ENCODE measurements at regions not wholly inside any gene's neighbourhood (a gene's known extent, or its start where the extent isn't known, plus 50 kb on each side); places are given as distances from the start of the nearest gene placed in this dataset.

DNA sequence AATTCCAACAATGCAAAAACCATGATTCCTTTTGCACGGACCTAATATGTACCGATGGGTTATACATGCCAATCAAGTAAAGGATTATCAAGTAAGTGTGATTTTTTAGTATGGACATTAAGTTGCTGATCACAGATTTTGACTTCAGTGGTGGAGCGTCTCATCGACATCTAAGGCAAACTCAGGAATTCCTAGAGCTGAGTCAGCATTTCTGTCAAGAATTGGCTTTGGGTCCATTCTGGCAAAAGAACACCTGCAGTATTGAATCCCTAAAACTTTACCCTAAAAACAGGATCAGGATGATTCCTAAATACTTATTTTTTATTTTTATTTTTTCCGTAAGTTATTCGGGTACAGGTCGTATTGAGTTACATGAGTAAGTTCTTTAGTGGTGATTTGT is 83.6 kb downstream of the HPGD start:
- Histone ChIP-seq H3K27me3 (ENCODE audit: insufficient read depth, low read length) (no peaks in the 10 kb centered on the region), H3K9me3 (ENCODE audit: insufficient read depth, low read depth, low read length) (no peaks in the 10 kb centered on the region), H3K9ac (ENCODE audit: low read depth, low read length) (no peak overlapping the region), H3K27ac (ENCODE audit: low read depth, low read length) (no peak overlapping the region), H3K4me3 (ENCODE audit: low read length) (no peak overlapping the region), H3K4me1 (ENCODE audit: insufficient read depth, low read length) (peaks cover 13% of the 10 kb centered on the region), H3K36me3 (ENCODE audit: insufficient read depth, low read length) (no peaks in the 10 kb centered on the region)
- 97% methylated on average over 4 of the region's 7 CpGs for whole genome bisulfite sequencing

DNA sequence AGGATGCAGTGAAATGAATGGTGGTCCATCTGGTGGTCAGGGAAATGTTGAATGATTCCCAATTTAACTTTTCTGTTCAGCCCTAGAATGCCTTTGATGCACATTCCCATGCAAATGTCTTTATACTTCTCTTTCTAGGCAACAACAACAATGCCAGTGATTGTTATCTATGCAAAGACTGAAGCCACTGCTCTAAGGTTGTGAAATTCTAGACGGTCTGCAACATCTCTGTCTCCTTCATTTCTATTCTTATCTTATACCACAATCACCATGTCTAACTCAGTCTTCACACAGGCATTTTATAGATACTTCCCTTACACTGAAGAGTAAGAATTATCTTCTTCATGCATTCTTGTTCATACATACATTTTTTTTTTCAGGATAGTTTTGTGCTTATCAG is 84.5 kb downstream of the HPGD start:
- Histone ChIP-seq H3K36me3 (ENCODE audit: insufficient read depth, low read length) (no peaks in the 10 kb centered on the region), H3K9me3 (ENCODE audit: insufficient read depth, low read depth, low read length) (no peaks in the 10 kb centered on the region), H3K27me3 (ENCODE audit: insufficient read depth, low read length) (no peaks in the 10 kb centered on the region), H3K27ac (ENCODE audit: low read depth, low read length) (no peak overlapping the region), H3K4me1 (ENCODE audit: insufficient read depth, low read length) (peaks cover 13% of the 10 kb centered on the region), H3K9ac (ENCODE audit: low read depth, low read length) (no peak overlapping the region), H3K4me3 (ENCODE audit: low read length) (no peak overlapping the region)
- WGBS, result 90% methylated on average over 1 of the region's 1 CpG

DNA sequence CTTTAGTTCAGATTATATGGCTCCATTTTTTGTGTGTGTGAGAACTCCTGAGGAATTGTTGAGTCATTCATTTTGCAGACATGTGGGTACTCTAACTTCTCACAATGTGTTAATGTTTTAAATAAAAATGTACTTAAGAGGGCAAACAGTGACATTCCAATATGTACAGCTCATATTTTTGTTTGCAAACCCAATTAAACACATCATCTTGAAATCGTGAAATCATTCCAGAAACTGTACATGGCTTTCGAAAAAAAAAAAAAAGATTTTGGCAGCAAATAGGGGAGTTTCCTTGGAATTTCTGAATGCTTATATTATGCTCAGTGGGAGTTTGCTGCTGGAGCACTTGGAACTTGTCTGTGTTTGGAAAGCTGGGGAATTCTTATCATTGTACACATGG is 85.0 kb downstream of the HPGD start:
- Histone ChIP-seq H3K4me1 (ENCODE audit: insufficient read depth, low read length) (peaks cover 13% of the 10 kb centered on the region), H3K27me3 (ENCODE audit: insufficient read depth, low read length) (no peaks in the 10 kb centered on the region), H3K4me3 (ENCODE audit: low read length) (no peak overlapping the region), H3K27ac (ENCODE audit: low read depth, low read length) (no peak overlapping the region), H3K9me3 (ENCODE audit: insufficient read depth, low read depth, low read length) (no peaks in the 10 kb centered on the region), H3K36me3 (ENCODE audit: insufficient read depth, low read length) (no peaks in the 10 kb centered on the region), H3K9ac (ENCODE audit: low read depth, low read length) (no peak overlapping the region)
- 98% methylated on average over 2 of the region's 2 CpGs for WGBS

DNA sequence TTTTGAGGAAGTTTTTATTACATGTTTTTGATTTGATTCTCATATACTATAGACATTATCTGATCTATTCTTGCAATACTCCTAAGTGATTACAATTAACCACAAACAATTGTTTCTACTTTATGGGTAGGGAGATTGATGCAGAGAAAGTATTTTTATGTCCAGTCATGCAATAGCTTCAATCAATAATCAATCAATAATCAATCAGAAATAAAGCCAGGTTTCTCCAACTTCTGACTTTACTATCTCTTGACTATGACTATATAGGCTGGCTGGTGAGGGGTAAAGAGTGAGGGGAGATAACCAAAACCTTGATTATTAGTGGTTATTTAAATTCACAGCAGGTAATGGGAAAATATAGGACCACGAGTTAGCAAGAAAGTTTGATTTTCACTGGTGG is 85.9 kb downstream of the HPGD start:
- H3K36me3 ChIP-seq (ENCODE audit: insufficient read depth, low read length), result no peaks in the 10 kb centered on the region
- H3K27me3 ChIP-seq (ENCODE audit: insufficient read depth, low read length), result no peaks in the 10 kb centered on the region
- peaks cover 13% of the 10 kb centered on the region for H3K4me1 ChIP-seq (ENCODE audit: insufficient read depth, low read length)
- H3K27ac ChIP-seq (ENCODE audit: low read depth, low read length), result no peak overlapping the region
- 96% methylated on average over 1 of the region's 1 CpG for WGBS
- no peak overlapping the region for H3K9ac ChIP-seq (ENCODE audit: low read depth, low read length)
- H3K9me3 ChIP-seq (ENCODE audit: insufficient read depth, low read depth, low read length), result no peaks in the 10 kb centered on the region
- no peak overlapping the region for H3K4me3 ChIP-seq (ENCODE audit: low read length)

DNA sequence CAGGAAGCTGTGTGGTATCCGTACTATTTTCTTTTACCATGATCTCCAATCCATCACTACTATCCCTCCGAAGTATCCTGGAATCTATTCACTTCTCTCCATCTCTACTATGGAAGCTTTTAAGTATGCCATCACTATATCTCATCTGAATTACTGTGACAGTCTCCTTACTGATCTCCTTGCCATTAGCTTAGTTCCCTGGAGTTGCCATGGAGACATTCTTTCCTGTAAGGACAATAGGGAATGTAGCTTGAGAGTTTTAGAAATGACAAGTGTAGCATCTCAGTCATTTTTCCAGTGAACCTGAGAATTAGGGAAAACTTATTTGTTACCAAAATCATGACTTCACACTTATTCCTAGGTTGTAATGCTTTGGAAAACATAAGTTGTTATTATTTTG is 86.3 kb downstream of the HPGD start:
- WGBS, result 94% methylated on average over 2 of the region's 2 CpGs

DNA sequence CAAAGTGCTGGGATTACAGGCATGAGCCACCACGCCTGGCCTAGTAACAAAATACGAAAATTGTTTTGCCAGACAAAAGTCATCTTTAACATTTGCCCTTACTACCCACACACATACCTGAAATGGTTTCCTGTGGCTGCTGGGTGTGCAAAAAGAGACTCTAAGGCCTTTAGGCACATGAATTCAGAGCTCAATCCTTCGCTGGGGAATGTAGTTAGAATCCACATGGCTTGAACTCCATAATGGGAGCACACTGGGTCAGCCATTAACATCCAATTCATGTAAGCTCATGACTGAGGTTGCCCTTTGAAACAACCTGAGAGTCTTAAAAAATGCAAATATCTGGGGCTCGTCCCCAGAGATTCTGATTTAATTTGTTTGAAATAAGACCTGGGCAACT is 87.8 kb downstream of the HPGD start:
- whole genome bisulfite sequencing, result 61% methylated on average over 4 of the region's 4 CpGs
- Histone ChIP-seq H3K27me3 (ENCODE audit: insufficient read depth, low read length) (no peaks in the 10 kb centered on the region), H3K36me3 (ENCODE audit: insufficient read depth, low read length) (no peaks in the 10 kb centered on the region), H3K27ac (ENCODE audit: low read depth, low read length) (no peak overlapping the region), H3K4me3 (ENCODE audit: low read length) (no peak overlapping the region), H3K4me1 (ENCODE audit: insufficient read depth, low read length) (peaks cover 13% of the 10 kb centered on the region), H3K9me3 (ENCODE audit: insufficient read depth, low read depth, low read length) (no peaks in the 10 kb centered on the region), H3K9ac (ENCODE audit: low read depth, low read length) (no peak overlapping the region)

More for the DNA sequence above, 86.3 kb downstream of the HPGD start:
- Histone ChIP-seq H3K4me3 (ENCODE audit: low read length) (no peak overlapping the region), H3K27ac (ENCODE audit: low read depth, low read length) (no peak overlapping the region), H3K9ac (ENCODE audit: low read depth, low read length) (no peak overlapping the region), H3K27me3 (ENCODE audit: insufficient read depth, low read length) (no peaks in the 10 kb centered on the region), H3K36me3 (ENCODE audit: insufficient read depth, low read length) (no peaks in the 10 kb centered on the region), H3K4me1 (ENCODE audit: insufficient read depth, low read length) (peaks cover 13% of the 10 kb centered on the region), H3K9me3 (ENCODE audit: insufficient read depth, low read depth, low read length) (no peaks in the 10 kb centered on the region)

DNA sequence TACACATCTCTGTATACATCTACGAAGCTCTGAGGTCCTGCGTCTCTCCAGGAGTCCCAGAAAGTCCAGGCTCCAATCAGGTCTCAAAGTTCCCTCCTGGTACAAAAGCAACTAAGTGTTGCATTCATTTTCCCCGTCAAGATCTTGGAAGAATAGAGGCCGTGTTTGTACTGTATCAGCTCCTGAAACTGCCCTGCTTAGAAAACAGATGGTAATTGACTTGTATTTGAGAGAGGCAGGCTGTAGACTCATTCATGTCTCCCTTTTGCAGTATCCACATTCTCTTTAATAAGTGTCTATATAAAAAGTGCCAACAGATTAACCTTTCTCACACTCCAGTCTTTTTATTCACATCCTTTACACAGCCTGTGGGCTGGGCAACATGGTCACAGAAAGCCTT is 91.7 kb downstream of the HPGD start:
- Histone ChIP-seq H3K4me3 (ENCODE audit: low read length) (no peak overlapping the region), H3K27ac (ENCODE audit: low read depth, low read length) (no peak overlapping the region), H3K9ac (ENCODE audit: low read depth, low read length) (no peak overlapping the region), H3K9me3 (ENCODE audit: insufficient read depth, low read depth, low read length) (no peaks in the 10 kb centered on the region), H3K27me3 (ENCODE audit: insufficient read depth, low read length) (no peaks in the 10 kb centered on the region), H3K4me1 (ENCODE audit: insufficient read depth, low read length) (peaks cover 11% of the 10 kb centered on the region), H3K36me3 (ENCODE audit: insufficient read depth, low read length) (no peaks in the 10 kb centered on the region)
- WGBS, result 93% methylated on average over 4 of the region's 4 CpGs

DNA sequence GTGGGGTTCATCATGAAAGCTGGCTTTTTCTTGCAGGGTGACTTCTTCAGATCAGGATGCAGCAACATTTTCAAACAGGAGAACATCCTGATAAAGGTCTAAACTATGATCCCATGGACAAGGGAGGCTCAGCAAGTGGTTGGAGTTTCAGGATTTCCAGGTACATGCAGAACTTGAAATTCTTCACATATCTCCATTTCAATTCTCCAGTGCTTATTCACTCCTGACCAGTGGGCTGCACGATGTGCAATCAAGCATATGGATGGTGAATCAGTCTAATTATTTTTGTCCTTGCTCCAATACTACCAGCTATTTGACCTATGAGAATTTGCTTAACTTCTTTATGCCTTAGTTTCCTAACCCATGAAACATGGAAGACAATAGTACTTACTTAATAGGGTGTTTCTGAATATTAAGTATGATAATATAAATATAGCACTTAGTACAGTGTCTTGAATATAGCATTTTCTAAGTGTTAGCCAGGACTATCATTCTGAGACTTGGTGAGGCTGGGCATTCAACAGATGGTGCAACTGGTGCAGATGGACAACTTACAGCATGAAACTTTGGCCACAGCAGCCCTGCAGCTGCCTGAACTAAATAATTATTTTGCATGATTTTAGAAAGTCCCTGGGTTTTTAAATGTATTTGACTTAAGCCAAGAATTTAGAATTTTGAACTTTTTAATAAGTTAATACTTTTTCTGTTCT is 92.4 kb downstream of the HPGD start:
- no peaks in the 10 kb centered on the region for H3K9me3 ChIP-seq (ENCODE audit: insufficient read depth, low read depth, low read length)

DNA sequence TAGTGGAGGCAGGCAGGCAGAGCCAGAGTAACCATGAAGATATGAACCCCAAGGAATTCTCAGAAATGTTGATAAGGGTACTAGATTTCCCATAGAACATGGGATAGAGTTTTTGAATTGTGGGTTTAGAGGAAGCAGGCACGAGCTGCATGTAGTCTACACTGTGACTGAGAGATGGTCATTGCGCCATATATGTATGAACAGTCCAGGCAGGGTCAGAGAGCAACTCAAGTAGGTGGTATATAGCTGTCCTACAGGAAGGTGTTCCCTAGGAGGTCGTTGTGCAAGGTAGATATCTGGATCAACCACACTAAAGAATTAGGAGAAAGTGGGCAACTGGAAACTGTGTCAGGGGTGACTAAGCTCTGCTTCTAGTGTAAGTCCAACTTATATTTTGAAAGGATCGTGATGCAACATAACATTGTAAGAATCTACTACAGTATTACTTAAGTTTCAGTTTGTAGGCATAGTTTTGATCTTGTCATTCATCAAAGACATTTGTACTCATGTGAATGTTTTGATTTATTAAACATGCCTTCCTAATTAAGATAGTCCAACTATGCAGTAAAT is 94.6 kb downstream of the HPGD start:
- Histone ChIP-seq H3K36me3 (ENCODE audit: insufficient read depth, low read length) (no peaks in the 10 kb centered on the region), H3K27ac (ENCODE audit: low read depth, low read length) (no peak overlapping the region), H3K4me3 (ENCODE audit: low read length) (no peak overlapping the region), H3K4me1 (ENCODE audit: insufficient read depth, low read length) (no peaks in the 10 kb centered on the region), H3K9ac (ENCODE audit: low read depth, low read length) (no peak overlapping the region), H3K27me3 (ENCODE audit: insufficient read depth, low read length) (no peaks in the 10 kb centered on the region), H3K9me3 (ENCODE audit: insufficient read depth, low read depth, low read length) (no peaks in the 10 kb centered on the region)
- 90% methylated on average over 3 of the region's 4 CpGs for WGBS

More for the DNA sequence above, 92.4 kb downstream of the HPGD start:
- 91% methylated on average over 1 of the region's 1 CpG for WGBS
- peaks cover 7% of the 10 kb centered on the region for H3K4me1 ChIP-seq (ENCODE audit: insufficient read depth, low read length)
- no peaks in the 10 kb centered on the region for H3K36me3 ChIP-seq (ENCODE audit: insufficient read depth, low read length)
- no peak overlapping the region for H3K4me3 ChIP-seq (ENCODE audit: low read length)
- no peak overlapping the region for H3K9ac ChIP-seq (ENCODE audit: low read depth, low read length)
- H3K27ac ChIP-seq (ENCODE audit: low read depth, low read length), result no peak overlapping the region
- no peaks in the 10 kb centered on the region for H3K27me3 ChIP-seq (ENCODE audit: insufficient read depth, low read length)

DNA sequence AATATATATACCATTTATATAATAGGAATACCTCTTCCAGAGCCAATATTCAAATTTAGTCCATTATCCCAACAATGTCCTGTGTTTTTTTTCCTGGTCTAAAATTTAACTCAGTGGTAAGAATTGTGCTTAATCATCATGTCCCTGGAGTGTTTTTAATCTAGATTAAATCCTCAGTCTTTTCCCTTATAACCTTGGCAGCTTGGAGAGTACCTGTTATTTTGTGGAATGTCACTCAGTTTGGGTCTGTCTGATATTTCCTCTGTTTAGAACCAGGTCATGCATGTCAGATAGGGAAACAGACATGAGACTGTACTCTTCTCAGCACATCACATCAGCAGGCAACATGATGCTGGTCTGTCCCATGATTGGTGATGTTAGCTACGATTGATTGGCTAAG is 96.6 kb downstream of the HPGD start:
- H3K36me3 ChIP-seq (ENCODE audit: insufficient read depth, low read length), result no peaks in the 10 kb centered on the region
- H3K9me3 ChIP-seq (ENCODE audit: insufficient read depth, low read depth, low read length), result no peaks in the 10 kb centered on the region
- no peaks in the 10 kb centered on the region for H3K4me1 ChIP-seq (ENCODE audit: insufficient read depth, low read length)
- no CpG with 5 or more reads among the region's 1 CpG for WGBS
- H3K9ac ChIP-seq (ENCODE audit: low read depth, low read length), result no peak overlapping the region
- no peak overlapping the region for H3K4me3 ChIP-seq (ENCODE audit: low read length)
- H3K27me3 ChIP-seq (ENCODE audit: insufficient read depth, low read length), result no peaks in the 10 kb centered on the region
- no peak overlapping the region for H3K27ac ChIP-seq (ENCODE audit: low read depth, low read length)

DNA sequence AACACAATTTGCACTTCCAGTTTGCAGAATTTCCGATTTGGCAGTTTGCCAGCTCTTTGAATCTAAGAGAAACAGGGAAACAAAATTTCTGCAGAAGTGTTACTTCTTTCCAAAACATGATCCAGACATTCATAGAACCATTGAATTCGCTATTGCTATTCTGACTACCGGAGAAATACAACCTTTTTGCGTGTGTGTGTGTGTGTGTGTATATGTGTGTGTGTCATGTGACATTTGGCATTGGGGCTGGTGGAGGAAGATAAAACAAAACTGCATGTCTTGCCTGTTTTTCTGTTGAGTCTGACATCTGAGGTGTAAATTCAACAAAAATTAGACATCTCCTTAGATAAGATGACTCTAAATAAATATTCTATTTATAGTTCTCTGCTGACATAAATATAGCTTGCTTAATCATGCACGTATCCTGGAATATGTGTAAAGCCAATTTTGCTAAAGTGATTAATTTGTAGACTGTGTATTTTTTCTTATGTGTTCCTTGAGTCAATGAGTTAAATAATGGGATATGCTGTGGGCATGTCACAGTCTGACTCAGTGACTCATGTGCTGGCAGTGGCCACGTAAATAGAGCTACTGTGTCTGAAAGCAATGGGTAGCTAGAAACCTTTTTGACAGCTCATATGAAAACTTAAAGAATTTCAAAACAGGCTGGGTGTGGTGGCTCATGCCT is 98.9 kb downstream of the HPGD start:
- Histone ChIP-seq H3K4me3 (ENCODE audit: low read length) (no peak overlapping the region), H3K27ac (ENCODE audit: low read depth, low read length) (no peak overlapping the region), H3K36me3 (ENCODE audit: insufficient read depth, low read length) (no peaks in the 10 kb centered on the region), H3K27me3 (ENCODE audit: insufficient read depth, low read length) (no peaks in the 10 kb centered on the region), H3K9me3 (ENCODE audit: insufficient read depth, low read depth, low read length) (no peaks in the 10 kb centered on the region), H3K9ac (ENCODE audit: low read depth, low read length) (no peak overlapping the region), H3K4me1 (ENCODE audit: insufficient read depth, low read length) (no peaks in the 10 kb centered on the region)
- WGBS, result 95% methylated on average over 6 of the region's 6 CpGs

Data from HUES64 (cell line).